Mesenchymal stem cell (in vitro differentiated cells and primary cell): ENCODE measurements at regions not wholly inside any gene's neighbourhood (a gene's known extent, or its start where the extent isn't known, plus 50 kb on each side); places are given as distances from the start of the nearest gene placed in this dataset.

Source experiments
- DNase-seq: peaks from one replicate; pipeline ENCODE4 v3.0.0-alpha.2; 2013
- H2AFZ ChIP-seq: one replicate; pipeline ENCODE4 v1.6.1; 2013; ENCODE audit warnings: low read depth, mild to moderate bottlenecking, control low read depth, inconsistent platforms, low read length, moderate library complexity
- H2AK5ac ChIP-seq: 2 replicates; pipeline ENCODE4 v1.6.1; 2013; ENCODE audit warnings: low read length, moderate library complexity, mild to moderate bottlenecking, inconsistent platforms; ENCODE audit not compliant: severe bottlenecking
- H2BK120ac ChIP-seq: one replicate; pipeline ENCODE4 v1.6.1; 2013; ENCODE audit warnings: low read depth, mild to moderate bottlenecking, inconsistent platforms, low read length, moderate library complexity
- H2BK12ac ChIP-seq, 2 experiments: one replicate each; pipeline ENCODE4 v1.6.1; 2013; ENCODE audit warnings: inconsistent platforms in 2 of 2, low read length in 2 of 2, mild to moderate bottlenecking in 2 of 2, moderate library complexity in 2 of 2, control low read depth in 1 of 2
- H2BK15ac ChIP-seq: one replicate; pipeline ENCODE4 v1.6.1; 2013; ENCODE audit warnings: mild to moderate bottlenecking, low read depth, inconsistent platforms; ENCODE audit not compliant: poor library complexity, severe bottlenecking
- H2BK5ac ChIP-seq: 2 replicates; pipeline ENCODE4 v1.6.1; 2013; ENCODE audit warnings: low read depth, mild to moderate bottlenecking, low read length, control low read depth, inconsistent platforms; ENCODE audit not compliant: poor library complexity, severe bottlenecking
- H3K14ac ChIP-seq, 2 experiments: one replicate each; pipeline ENCODE4 v1.6.1; 2013; ENCODE audit warnings: inconsistent platforms in 2 of 2, low read length in 2 of 2, control low read depth in 1 of 2, mild to moderate bottlenecking in 1 of 2, moderate library complexity in 1 of 2
- H3K18ac ChIP-seq, 2 experiments: one replicate each; pipeline ENCODE4 v1.6.1; 2013; ENCODE audit warnings: inconsistent platforms in 2 of 2, low read length in 2 of 2, control low read depth in 1 of 2, low read depth in 1 of 2, mild to moderate bottlenecking in 1 of 2
- H3K23ac ChIP-seq, 2 experiments: one replicate each; pipeline ENCODE4 v1.6.1; 2013; ENCODE audit warnings: inconsistent platforms in 2 of 2, low read length in 2 of 2, mild to moderate bottlenecking in 2 of 2, moderate library complexity in 2 of 2, control low read depth in 1 of 2
- H3K27ac ChIP-seq: 2 replicates; pipeline ENCODE4 v1.5.1; 2013; ENCODE audit warnings: mild to moderate bottlenecking, moderate library complexity, low read length, control low read depth, inconsistent platforms; ENCODE audit not compliant: poor library complexity, severe bottlenecking
- H3K27me3 ChIP-seq, 2 experiments: 2 replicates each; pipeline versions ENCODE4 v1.6.1 to v1.7.0; 2013; ENCODE audit warnings: low read length in 2 of 2, mild to moderate bottlenecking in 2 of 2, moderate library complexity in 2 of 2, control low read depth in 1 of 2, inconsistent platforms in 1 of 2; ENCODE audit not compliant: control insufficient read depth in 1 of 2, insufficient read depth in 1 of 2
- H3K36me3 ChIP-seq, 2 experiments: 2 replicates each; pipeline versions ENCODE4 v1.6.1 to v1.7.0; 2013; ENCODE audit warnings: low read length in 2 of 2, control low read depth in 1 of 2, inconsistent platforms in 1 of 2, low read depth in 1 of 2, mild to moderate bottlenecking in 1 of 2; ENCODE audit not compliant: insufficient read depth in 2 of 2, control insufficient read depth in 1 of 2
- H3K4ac ChIP-seq, 2 experiments: one replicate each; pipeline ENCODE4 v1.6.1; 2013; ENCODE audit warnings: inconsistent platforms in 2 of 2, low read length in 2 of 2, mild to moderate bottlenecking in 2 of 2, moderate library complexity in 2 of 2, control low read depth in 1 of 2, low read depth in 1 of 2
- H3K4me1 ChIP-seq: 2 replicates; pipeline ENCODE4 v1.6.1; 2013; ENCODE audit warnings: low read depth, low read length, control low read depth; ENCODE audit not compliant: control insufficient read depth, insufficient read depth
- H3K4me2 ChIP-seq: 2 replicates; pipeline ENCODE4 v1.6.1; 2013; ENCODE audit warnings: low read length, mild to moderate bottlenecking, inconsistent platforms; ENCODE audit not compliant: poor library complexity, severe bottlenecking
- H3K4me3 ChIP-seq, 2 experiments: 2 replicates each; pipeline versions ENCODE4 v1.5.1 to v1.7.0; 2013; ENCODE audit warnings: low read length in 2 of 2, mild to moderate bottlenecking in 2 of 2, control low read depth in 1 of 2, low read depth in 1 of 2; ENCODE audit not compliant: insufficient read depth in 1 of 2
- H3K79me1 ChIP-seq: replicated peaks from 2 replicates; pipeline ENCODE4 v1.6.1; 2013; ENCODE audit warnings: mild to moderate bottlenecking, control low read depth, low read length, inconsistent platforms; ENCODE audit not compliant: poor library complexity, severe bottlenecking
- H3K9ac ChIP-seq: 2 replicates; pipeline ENCODE4 v1.7.0; 2013; ENCODE audit warnings: mild to moderate bottlenecking, low read length, moderate library complexity
- H3K9me3 ChIP-seq: 2 replicates; pipeline ENCODE4 v1.7.0; 2013; ENCODE audit warnings: mild to moderate bottlenecking, low read length; ENCODE audit not compliant: control insufficient read depth
- H4K8ac ChIP-seq: one replicate; pipeline ENCODE4 v1.6.1; 2013; ENCODE audit warnings: inconsistent platforms, mild to moderate bottlenecking, low read length, moderate library complexity
- H4K91ac ChIP-seq: one replicate; pipeline ENCODE4 v1.6.1; 2013; ENCODE audit warnings: mild to moderate bottlenecking, low read length, inconsistent platforms
- WGBS: methylation state at CpG from one replicate; pipeline ENCODE4 v1.1.7; 2013; ENCODE audit warnings: mixed read lengths; 5-methylcytosine and 5-hydroxymethylcytosine counted together

- no peak overlapping the region for H2BK120ac ChIP-seq
- no peaks in the 10 kb centered on the region for H3K4me1 ChIP-seq
- no peak overlapping the region for H3K4ac ChIP-seq
- no peak overlapping the region for H3K18ac ChIP-seq
- no peak overlapping the region for H3K9ac ChIP-seq
- WGBS, result 56% methylated on average over 4 of the region's 4 CpGs
- H3K79me1 ChIP-seq, result no peaks in the 10 kb centered on the region
- H3K36me3 ChIP-seq, result no peaks in the 10 kb centered on the region
- H2BK5ac ChIP-seq, result no peak overlapping the region
- H4K8ac ChIP-seq, result no peak overlapping the region
- no peak overlapping the region for H3K27ac ChIP-seq
- H2AK5ac ChIP-seq, result no peak overlapping the region
- DNase-seq, result no peak
- H3K9me3 ChIP-seq, result no peaks in the 10 kb centered on the region
- no peak overlapping the region for H3K23ac ChIP-seq
- H2BK15ac ChIP-seq, result no peak overlapping the region
- H3K27me3 ChIP-seq, result no peaks in the 10 kb centered on the region
- H3K4me2 ChIP-seq, result no peak overlapping the region
- H4K91ac ChIP-seq, result no peak overlapping the region
- H2BK12ac ChIP-seq, result no peak overlapping the region
- no peak overlapping the region for H3K4me3 ChIP-seq
- H2AFZ ChIP-seq, result no peak overlapping the region
- no peak overlapping the region for H3K14ac ChIP-seq
Measured at GRCh38 chr7:36051501-36051900, 101.6 kb upstream of the EEPD1 start.

GRCh38 chr7:36053589-36053988, 99.5 kb upstream of the EEPD1 start:
- Histone ChIP-seq H3K14ac (no peak overlapping the region), H3K27ac (no peak overlapping the region), H2BK12ac (no peak overlapping the region), H2AK5ac (no peak overlapping the region), H3K23ac (no peak overlapping the region), H3K4me3 (no peak overlapping the region), H3K9ac (no peak overlapping the region), H4K8ac (no peak overlapping the region), H3K27me3 (no peaks in the 10 kb centered on the region), H3K36me3 (no peaks in the 10 kb centered on the region), H2BK15ac (no peak overlapping the region), H4K91ac (no peak overlapping the region), H3K4me2 (no peak overlapping the region), H3K9me3 (no peaks in the 10 kb centered on the region), H3K4ac (no peak overlapping the region), H2AFZ (no peak overlapping the region), H2BK5ac (no peak overlapping the region), H3K79me1 (no peaks in the 10 kb centered on the region), H2BK120ac (no peak overlapping the region), H3K18ac (no peak overlapping the region), H3K4me1 (no peaks in the 10 kb centered on the region)
- WGBS, result 74% methylated on average over 3 of the region's 3 CpGs
- no peak for DNase-seq

GRCh38 chr7:36054637-36055036, 98.4 kb upstream of the EEPD1 start:
- DNase-seq, result no peak
- no peak overlapping the region for H3K9ac ChIP-seq
- H2BK15ac ChIP-seq, result no peak overlapping the region
- H3K18ac ChIP-seq, result no peak overlapping the region
- no peak overlapping the region for H2BK5ac ChIP-seq
- no peak overlapping the region for H4K91ac ChIP-seq
- no peaks in the 10 kb centered on the region for H3K4me1 ChIP-seq
- H3K4ac ChIP-seq, result no peak overlapping the region
- no peaks in the 10 kb centered on the region for H3K36me3 ChIP-seq
- H2BK120ac ChIP-seq, result no peak overlapping the region
- H3K4me2 ChIP-seq, result no peak overlapping the region
- no peak overlapping the region for H2AK5ac ChIP-seq
- no peak overlapping the region for H3K4me3 ChIP-seq
- H2AFZ ChIP-seq, result no peak overlapping the region
- no peaks in the 10 kb centered on the region for H3K9me3 ChIP-seq
- H3K27me3 ChIP-seq, result no peaks in the 10 kb centered on the region
- no peak overlapping the region for H2BK12ac ChIP-seq
- no peak overlapping the region for H3K23ac ChIP-seq
- no peak overlapping the region for H3K27ac ChIP-seq
- no peaks in the 10 kb centered on the region for H3K79me1 ChIP-seq
- H4K8ac ChIP-seq, result no peak overlapping the region
- WGBS, result 84% methylated on average over 2 of the region's 2 CpGs
- H3K14ac ChIP-seq, result no peak overlapping the region

- no peak for DNase-seq
- H3K23ac ChIP-seq, result no peak overlapping the region
- no peak overlapping the region for H2BK15ac ChIP-seq
- no peak overlapping the region for H2BK5ac ChIP-seq
- WGBS, result 91% methylated on average over 3 of the region's 4 CpGs
- no peak overlapping the region for H2BK12ac ChIP-seq
- H3K9me3 ChIP-seq, result no peaks in the 10 kb centered on the region
- H3K27ac ChIP-seq, result no peak overlapping the region
- H3K14ac ChIP-seq, result no peak overlapping the region
- H3K4me3 ChIP-seq, result no peak overlapping the region
- H3K4me2 ChIP-seq, result no peak overlapping the region
- H4K8ac ChIP-seq, result no peak overlapping the region
- H3K36me3 ChIP-seq, result no peaks in the 10 kb centered on the region
- H3K4me1 ChIP-seq, result no peaks in the 10 kb centered on the region
- H2BK120ac ChIP-seq, result no peak overlapping the region
- no peak overlapping the region for H4K91ac ChIP-seq
- H3K27me3 ChIP-seq, result no peaks in the 10 kb centered on the region
- H2AFZ ChIP-seq, result no peak overlapping the region
- no peak overlapping the region for H3K4ac ChIP-seq
- H3K9ac ChIP-seq, result no peak overlapping the region
- no peak overlapping the region for H3K18ac ChIP-seq
- H3K79me1 ChIP-seq, result no peaks in the 10 kb centered on the region
- no peak overlapping the region for H2AK5ac ChIP-seq
Measured at GRCh38 chr7:36055207-36055606, 97.8 kb upstream of the EEPD1 start.
